Skeletal muscle cell (primary cell): ENCODE measurements at regions not wholly inside any gene's neighbourhood (a gene's known extent, or its start where the extent isn't known, plus 50 kb on each side); places are given as distances from the start of the nearest gene placed in this dataset.

Source experiments
- DNase-seq: peaks from one replicate; pipeline ENCODE4 v3.0.0-alpha.2; 2010; ENCODE audit warnings: low read depth
- H3K4me3 ChIP-seq: 2 replicates; pipeline ENCODE4 v1.5.1; 2011; ENCODE audit warnings: low read depth, mild to moderate bottlenecking, control low read depth, low read length, moderate library complexity

GRCh38 chr9:90446200-90446948, 196.2 kb downstream of the DIRAS2 start:
- DNase-seq: no peak
- H3K4me3 ChIP-seq: no peak overlapping the region

- H3K4me3 ChIP-seq: no peak overlapping the region
- no peak for DNase-seq
Observed at GRCh38 chr9:90447773-90448172, 194.9 kb downstream of the DIRAS2 start.

- H3K4me3 ChIP-seq: no peak overlapping the region
Observed at GRCh38 chr9:90449213-90449925, 193.3 kb downstream of the DIRAS2 start.

GRCh38 chr9:90451804-90452203, 190.8 kb downstream of the DIRAS2 start:
- DNase-seq: no peak

More at GRCh38 chr9:90449213-90449925, 193.3 kb downstream of the DIRAS2 start:
- no peak for DNase-seq

GRCh38 chr9:90455316-90455715, 187.3 kb downstream of the DIRAS2 start:
- no peak for DNase-seq
- H3K4me3 ChIP-seq: no peak overlapping the region

More at GRCh38 chr9:90451804-90452203, 190.8 kb downstream of the DIRAS2 start:
- H3K4me3 ChIP-seq: no peak overlapping the region

- DNase-seq: no peak
- no peak overlapping the region for H3K4me3 ChIP-seq
Observed at GRCh38 chr9:90457386-90458190, 185.0 kb downstream of the DIRAS2 start.

- no peak overlapping the region for H3K4me3 ChIP-seq
- DNase-seq: no peak
Observed at GRCh38 chr9:90458485-90458884, 184.1 kb downstream of the DIRAS2 start.

- H3K4me3 ChIP-seq: no peak overlapping the region
- DNase-seq: no peak
Observed at GRCh38 chr9:90459321-90459720, 183.3 kb downstream of the DIRAS2 start.

- H3K4me3 ChIP-seq: no peak overlapping the region
- DNase-seq: no peak
Observed at GRCh38 chr9:90460220-90460619, 182.4 kb downstream of the DIRAS2 start.

- no peak for DNase-seq
- no peak overlapping the region for H3K4me3 ChIP-seq
Observed at GRCh38 chr9:90464978-90465377, 177.6 kb downstream of the DIRAS2 start.

- no peak overlapping the region for H3K4me3 ChIP-seq
- no peak for DNase-seq
Observed at GRCh38 chr9:90466441-90466840, 176.2 kb downstream of the DIRAS2 start.

GRCh38 chr9:90469435-90469834, 173.2 kb downstream of the DIRAS2 start:
- DNase-seq: no peak
- no peak overlapping the region for H3K4me3 ChIP-seq

- no peak for DNase-seq
Observed at GRCh38 chr9:90469865-90470387, 172.7 kb downstream of the DIRAS2 start.

GRCh38 chr9:90476058-90476457, 166.6 kb downstream of the DIRAS2 start:
- no peak overlapping the region for H3K4me3 ChIP-seq
- no peak for DNase-seq

More at GRCh38 chr9:90469865-90470387, 172.7 kb downstream of the DIRAS2 start:
- H3K4me3 ChIP-seq: no peak overlapping the region

GRCh38 chr9:90477535-90477934, 165.1 kb downstream of the DIRAS2 start:
- no peak overlapping the region for H3K4me3 ChIP-seq
- DNase-seq: no peak

GRCh38 chr9:90478821-90479220, 163.8 kb downstream of the DIRAS2 start:
- H3K4me3 ChIP-seq: no peak overlapping the region
- DNase-seq: no peak

GRCh38 chr9:90485028-90485427, 157.6 kb downstream of the DIRAS2 start:
- no peak overlapping the region for H3K4me3 ChIP-seq

GRCh38 chr9:90489066-90489465, 153.6 kb downstream of the DIRAS2 start:
- no peak for DNase-seq
- H3K4me3 ChIP-seq: no peak overlapping the region

More at GRCh38 chr9:90485028-90485427, 157.6 kb downstream of the DIRAS2 start:
- no peak for DNase-seq

- H3K4me3 ChIP-seq: no peak overlapping the region
- no peak for DNase-seq
Observed at GRCh38 chr9:90499761-90500160, 142.9 kb downstream of the DIRAS2 start.

- H3K4me3 ChIP-seq: no peak overlapping the region
- no peak for DNase-seq
Observed at GRCh38 chr9:90502134-90502533, 140.5 kb downstream of the DIRAS2 start.
